NCI-H526 (cell line): ENCODE measurements at regions not wholly inside any gene's neighbourhood (a gene's known extent, or its start where the extent isn't known, plus 50 kb on each side); places are given as distances from the start of the nearest gene placed in this dataset.

Experiments
- DNase-seq, 2 experiments: peaks; one replicate each; lab custom pipeline; 2025; lab: John Stamatoyannopoulos, UW

- DNase-seq = no peak
These were observed 404.3 kb upstream of the NPVF start for GRCh38 chr7:25632616-25633015.

- no peak for DNase-seq
These were observed 405.2 kb upstream of the NPVF start for GRCh38 chr7:25633426-25634036.

DNA sequence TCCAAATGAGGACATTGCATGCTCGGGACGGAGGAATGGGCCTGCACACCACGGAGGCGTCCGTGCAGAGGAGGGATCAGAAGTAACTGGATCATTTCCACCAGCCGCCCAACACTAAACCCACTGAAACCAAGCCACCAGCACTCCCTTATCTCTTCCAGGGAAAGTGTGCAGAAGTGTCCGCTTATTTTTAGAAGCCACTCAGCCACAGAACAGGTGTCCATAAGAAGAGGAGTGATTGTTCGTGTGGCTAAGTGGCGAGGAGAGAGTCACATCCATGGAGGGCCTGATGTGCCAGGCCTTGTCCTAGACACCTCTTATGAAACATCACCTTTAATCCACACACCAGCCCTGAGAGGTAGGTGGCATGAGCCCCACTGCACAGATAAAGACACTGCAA is 407.9 kb upstream of the NPVF start:
- DNase-seq = no peak

- no peak for DNase-seq
These were observed 408.6 kb upstream of the NPVF start for GRCh38 chr7:25636871-25637283.

GRCh38 chr7:25638068-25638467 is 409.8 kb upstream of the NPVF start:
- no peak for DNase-seq

- DNase-seq = no peak
These were observed 410.4 kb upstream of the NPVF start for GRCh38 chr7:25638590-25639244.

GRCh38 chr7:25642849-25643248 is 414.6 kb upstream of the NPVF start:
- no peak for DNase-seq

GRCh38 chr7:25643286-25643685 is 415.0 kb upstream of the NPVF start:
- no peak for DNase-seq

DNA sequence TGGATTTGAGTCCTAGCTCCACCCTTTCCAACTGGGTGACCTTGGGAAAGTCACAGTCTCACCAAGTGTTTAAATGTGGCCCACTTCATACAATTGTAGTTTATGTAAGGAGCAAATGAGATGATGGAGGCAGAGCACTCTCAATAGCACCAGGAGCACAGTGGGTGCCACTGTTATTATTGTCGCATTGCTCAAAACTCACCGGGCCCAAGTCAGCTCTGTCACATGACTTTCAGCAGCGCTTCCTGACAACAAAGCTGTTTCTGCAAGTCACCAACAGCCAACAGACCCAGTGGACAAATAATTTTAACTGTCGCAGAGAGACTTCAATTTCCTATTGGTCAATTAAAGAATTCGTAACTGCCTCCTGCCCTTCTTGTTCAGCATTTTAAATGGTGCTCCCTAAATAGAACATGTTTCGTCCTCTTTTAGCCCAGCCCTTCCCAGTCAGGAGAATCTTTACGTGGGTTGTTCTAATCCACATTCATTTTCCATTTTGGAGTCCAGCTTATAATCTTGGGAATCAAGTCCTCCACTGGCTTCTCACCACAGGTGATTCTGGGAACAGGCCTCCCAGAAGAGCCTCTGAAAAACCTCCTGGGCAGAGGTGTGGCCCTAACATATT is 415.6 kb upstream of the NPVF start:
- DNase-seq = no peak

DNA sequence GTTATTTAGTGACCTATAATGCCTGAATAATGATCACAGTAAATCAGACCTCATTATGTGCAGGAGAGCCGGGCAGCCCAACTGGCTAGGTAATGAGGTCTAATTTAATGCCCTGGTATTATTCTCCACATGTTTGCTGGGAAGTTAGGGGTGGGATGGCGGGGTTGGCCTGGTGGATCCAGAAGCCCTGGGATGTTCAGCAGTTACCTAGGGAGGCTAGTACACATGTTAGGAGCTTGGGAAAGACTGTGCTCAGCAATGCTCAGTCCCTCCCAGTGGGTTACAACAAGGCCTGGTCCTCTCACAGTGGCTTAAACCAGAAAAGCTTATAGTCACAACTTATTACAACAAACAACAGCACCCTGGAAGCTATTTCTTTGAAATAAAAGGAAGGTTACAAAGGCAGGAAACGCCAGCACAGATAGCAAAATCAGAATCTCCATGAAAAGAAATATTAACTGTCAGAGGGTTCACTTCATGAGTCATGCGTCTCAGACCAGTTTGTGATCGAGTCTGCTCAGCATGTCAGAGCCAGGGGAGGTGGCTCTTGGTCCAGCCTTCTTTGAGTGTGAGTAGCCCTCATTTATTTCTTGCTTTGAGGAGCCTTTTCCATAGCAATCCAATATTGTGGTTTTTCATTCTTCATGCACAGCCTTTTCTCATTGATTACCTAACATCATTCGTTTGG is 418.6 kb upstream of the NPVF start:
- no peak for DNase-seq

DNA sequence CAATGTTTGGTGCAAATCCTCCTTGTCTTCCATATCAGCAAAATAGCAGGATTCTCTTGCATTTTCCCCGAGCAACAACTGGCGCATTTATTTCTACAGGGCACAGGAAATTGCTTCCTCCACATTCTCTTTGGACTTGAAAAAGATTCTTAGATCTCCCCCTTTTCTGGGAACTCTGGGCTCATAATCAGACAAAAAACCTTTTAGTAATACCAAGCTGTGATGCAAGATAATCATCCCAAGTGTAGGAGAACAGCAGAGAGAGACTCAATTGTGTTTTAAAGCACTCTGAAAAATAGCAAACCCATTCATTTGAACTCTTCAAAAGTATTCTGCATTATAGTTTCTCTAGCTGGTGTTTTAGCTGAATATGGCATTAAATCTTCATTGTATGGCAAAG is 419.6 kb upstream of the NPVF start:
- DNase-seq = no peak

DNA sequence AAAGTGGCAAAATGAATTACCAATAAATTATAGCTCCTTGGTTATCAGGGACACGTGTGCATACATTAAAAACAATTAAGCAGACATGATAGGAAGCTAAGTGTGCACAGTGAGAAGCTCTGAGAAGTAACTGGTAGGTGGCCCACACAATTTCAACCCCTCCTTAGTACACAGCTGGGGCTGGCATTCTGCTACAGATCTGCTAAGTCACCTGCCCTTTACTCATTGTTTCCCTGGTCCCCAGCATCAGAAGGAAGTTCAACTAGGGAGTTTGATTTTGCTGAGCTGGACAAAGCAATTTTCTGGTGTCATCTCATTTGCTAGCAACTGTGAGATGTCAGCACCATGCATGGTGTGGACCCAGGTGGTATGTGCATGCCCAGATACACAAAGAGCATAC is 424.1 kb upstream of the NPVF start:
- DNase-seq = no peak

DNA sequence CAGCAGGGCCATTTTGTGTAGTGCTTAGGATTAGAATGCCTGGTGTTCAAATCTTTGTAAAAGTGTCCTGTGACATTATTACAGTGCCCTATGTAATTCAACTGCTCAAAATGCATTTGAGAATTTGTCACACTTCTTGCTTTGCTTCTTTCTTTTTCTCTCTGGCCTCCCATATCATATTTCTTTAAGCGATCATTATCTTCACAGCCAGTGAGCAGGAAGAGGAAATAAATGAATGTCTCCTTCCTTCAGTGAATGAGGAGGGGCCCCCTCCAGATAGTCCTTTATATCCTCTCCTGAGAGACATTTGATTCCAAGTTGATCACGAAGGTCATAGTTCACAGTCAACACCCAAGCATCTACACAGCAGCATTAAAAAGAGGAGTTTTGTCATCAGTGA is 425.1 kb upstream of the NPVF start:
- no peak for DNase-seq

GRCh38 chr7:25656071-25656470 is 427.8 kb upstream of the NPVF start:
- no peak for DNase-seq

DNA sequence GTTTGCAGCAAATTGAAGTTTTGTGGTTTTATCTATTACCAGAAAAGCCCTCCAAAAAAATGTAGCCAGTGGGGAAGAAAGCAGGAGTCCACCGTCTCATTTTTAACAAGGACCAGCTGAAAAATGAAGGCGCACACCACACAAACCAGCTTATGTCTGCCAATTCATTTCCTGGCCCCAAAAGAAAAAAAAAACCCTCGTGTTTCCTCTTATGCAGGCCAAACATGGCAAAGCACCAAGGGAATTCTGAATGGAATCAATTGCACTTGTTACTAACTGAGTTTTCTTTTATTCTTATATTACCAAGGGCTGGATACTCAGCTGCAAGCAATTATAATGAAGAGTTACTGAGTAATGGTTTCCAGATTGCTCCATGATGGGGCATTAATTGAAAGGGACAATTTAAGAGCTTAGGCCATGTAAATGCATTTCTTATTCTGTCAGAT is 428.3 kb upstream of the NPVF start:
- no peak for DNase-seq

DNA sequence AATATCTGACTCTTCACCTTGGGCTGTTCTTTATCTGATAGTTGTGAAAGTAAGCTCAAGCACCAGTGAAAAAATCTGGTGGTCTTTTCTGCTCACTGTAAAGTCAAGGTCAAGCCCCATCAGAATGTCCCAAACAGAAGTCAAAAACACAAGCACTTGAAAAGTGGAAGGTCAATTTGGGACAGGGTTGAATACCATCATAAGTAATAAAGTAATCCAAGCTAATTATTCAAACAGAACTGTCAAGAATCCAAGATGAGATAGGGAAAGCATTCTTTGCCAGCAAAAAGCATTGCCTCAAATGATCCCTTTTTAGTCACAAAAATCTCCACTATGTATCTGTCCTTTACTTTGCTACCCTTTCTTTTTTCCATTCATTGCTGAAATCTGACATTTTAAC is 430.1 kb upstream of the NPVF start:
- DNase-seq = no peak

DNA sequence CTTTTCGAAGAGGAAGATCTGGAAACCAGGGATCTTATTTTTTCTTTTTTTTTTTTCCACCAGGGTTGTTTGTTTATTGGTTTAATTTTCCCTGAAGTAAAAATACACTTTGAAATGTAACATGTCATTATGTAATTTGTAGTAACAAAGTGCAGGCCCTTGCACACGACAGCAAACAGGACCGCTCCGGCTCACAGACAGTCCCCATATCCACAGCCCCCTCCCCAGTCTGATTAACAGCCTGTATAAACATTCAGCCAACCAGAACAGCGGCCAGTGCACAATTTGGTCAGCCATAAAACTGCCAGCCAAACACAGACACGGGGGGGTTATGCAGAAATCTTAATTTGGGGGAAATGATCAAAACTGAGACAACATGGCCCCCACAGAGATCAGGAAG is 431.6 kb upstream of the NPVF start:
- no peak for DNase-seq

- no peak for DNase-seq
These were observed 434.8 kb upstream of the NPVF start for GRCh38 chr7:25662841-25663800.

DNA sequence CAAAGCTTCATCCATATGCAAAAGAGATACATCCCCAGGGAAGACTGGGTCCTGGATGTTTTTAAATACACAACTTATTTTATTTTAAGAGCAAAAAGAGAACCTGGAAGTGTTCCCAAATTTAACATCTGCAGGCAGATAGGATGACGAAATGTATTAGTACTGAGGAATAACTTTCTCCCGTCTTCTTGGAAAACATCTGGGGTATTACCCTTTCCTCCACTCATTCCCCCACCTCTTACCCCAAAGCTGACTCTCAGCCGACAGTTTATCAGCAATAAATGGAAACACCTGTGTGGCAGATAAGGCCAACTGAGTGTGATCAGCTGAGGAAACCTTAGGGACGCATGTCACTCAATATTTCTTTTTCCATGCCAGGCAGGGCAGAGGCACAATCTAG is 435.6 kb upstream of the NPVF start:
- DNase-seq = no peak

- DNase-seq = no peak
These were observed 436.3 kb upstream of the NPVF start for GRCh38 chr7:25664593-25664992.

GRCh38 chr7:25665374-25665773 is 437.1 kb upstream of the NPVF start:
- DNase-seq = no peak
